Ramos (cell line): ENCODE measurements at regions not wholly inside any gene's neighbourhood (a gene's known extent, or its start where the extent isn't known, plus 50 kb on each side); places are given as distances from the start of the nearest gene placed in this dataset.

Experiments
- in situ Hi-C: fragments of 300-500 bp; cut with MboI; formaldehyde crosslinking; loops from one replicate; pipeline ENCODE4 v1.14.3; 2022; ENCODE audit warnings: low sequenced_read_pairs; ENCODE audit not compliant: unreplicated experiment

DNA sequence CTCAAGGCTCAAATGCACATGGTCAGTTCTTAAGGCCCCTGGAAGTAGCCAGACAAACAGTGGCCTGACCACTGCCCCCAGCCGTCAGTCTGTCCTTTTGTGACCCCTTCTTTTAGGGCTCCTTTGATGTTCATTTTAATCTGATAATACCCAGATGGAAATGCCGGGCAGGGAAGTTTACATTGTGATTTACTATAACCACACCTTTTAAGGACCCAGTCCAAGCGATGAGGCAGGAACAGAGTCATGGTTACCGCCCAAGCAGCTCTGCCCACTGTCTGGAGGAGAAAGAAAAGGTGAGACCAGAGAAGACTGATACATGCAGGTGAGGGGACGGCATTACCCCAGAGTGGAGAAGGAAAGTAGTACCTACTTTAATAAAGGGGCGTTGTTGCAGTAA is 110.6 kb downstream of the PLEKHG1 start:
- in situ Hi-C loops = no loop called here

DNA sequence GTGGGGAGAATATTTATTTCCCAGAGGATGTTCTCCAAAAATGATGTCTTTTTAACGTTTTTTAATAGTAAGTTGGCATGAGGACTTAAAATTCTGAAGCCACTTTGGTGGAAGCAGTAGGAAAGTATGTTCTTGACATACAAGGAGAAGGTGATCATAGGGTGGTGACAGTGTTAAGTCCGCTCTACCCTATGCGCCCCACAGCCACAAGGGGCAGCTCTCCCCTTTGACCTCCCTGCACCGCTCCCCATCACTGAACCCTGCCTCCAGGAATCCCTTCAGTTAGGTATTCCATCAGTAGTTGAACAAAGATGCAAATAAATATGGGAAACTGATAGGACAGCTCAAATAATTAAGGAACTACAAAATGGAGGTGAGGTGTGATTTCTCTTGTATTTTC is 111.4 kb downstream of the PLEKHG1 start:
- in situ Hi-C loops = no loop called here

DNA sequence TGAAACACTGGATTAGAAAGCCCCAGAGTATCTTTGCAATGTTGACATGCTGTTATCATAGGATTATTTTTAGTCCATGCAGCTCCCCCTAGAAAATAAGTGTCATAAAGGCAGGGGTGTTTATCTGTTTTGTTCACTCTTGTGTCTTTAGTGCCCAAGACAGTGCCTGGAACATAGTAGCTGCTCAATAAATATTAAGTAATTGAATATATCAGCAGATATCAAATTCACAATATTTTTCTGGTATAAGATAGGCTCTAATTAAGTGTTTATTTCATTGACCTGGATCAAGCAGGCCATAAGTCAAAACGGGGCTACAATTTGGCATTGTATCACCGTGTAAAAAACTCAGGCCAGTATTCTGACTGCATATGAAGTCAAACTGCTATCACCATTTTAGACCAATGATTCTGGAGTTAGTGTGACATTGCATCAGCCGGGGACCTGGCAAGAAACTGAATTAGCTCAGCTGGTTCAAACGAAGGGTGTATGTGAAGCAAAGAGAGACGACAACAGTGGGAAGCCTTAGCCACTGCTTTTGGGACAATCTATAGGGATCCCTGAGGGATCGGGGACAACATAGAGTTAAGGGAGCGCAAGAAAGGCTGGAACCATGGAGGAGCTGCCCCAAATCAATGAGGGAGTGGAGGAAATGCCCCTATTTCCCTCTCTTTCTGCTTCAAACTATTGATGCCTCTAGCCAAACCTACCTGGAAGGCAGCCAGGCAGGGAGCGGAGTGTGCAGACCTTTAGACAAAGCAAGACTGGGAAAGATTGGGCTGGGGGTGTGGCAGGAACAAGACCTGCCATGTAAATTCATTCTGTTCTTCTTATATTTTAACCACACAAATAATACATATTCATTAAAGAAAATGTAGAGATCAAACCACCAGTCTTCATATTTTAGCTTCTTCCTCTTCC is 112.2 kb downstream of the PLEKHG1 start:
- in situ Hi-C loops = no loop called here

DNA sequence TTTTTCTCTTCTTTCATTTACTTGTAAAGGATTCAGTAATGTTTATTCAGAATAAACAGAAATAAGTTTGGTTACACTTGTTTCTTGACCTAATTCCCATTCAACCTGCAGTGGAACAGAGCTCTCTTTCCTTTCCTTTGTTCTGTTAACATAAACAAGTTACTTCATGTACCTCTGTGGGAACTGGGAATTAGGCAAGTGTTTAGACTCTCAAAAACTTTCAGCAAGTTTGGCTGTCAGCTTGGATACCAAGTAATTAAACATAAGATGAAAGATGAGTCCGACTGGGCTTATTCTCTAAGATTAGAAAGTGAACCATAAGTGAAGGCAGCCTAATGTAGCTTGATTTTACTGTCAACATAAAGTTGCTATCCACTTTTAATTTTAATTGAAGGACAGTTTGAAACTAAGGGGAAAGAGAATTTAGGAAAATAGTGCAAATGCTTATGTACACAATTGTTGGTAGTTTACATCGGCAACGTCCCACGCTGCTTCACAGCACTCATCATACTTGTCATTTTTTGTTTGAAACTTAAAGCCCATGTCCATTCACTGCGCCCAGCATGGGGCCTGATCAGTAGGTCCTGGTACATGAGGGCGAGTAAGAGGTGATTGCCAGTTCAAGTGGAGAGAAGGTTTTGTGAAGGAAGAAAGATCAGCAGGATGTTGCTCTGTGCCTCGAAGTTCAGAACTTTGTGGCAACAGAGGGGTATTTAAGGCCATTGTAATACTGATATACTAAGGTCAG is 113.0 kb downstream of the PLEKHG1 start:
- in situ Hi-C loops = no loop called here

DNA sequence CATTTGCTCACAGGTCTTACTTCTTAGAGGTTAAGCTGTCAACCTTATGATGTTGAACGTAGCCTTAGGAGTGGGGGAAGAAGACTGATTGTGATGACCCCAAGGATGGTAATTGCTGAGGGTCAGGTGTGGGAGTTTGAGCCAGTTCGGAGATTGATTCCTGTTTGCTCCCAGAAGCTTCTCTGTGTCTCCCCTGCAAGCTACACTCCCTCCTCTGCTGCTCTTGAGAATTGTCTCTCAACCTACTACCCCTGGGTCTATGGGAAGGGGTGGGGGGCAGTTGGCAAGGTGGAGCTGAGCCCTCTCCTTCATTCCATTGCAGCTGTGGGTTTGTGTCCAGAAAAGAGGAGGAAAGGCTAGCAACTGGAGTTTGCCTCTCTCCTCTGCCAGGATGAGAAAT is 113.8 kb downstream of the PLEKHG1 start:
- in situ Hi-C loops = no loop called here

DNA sequence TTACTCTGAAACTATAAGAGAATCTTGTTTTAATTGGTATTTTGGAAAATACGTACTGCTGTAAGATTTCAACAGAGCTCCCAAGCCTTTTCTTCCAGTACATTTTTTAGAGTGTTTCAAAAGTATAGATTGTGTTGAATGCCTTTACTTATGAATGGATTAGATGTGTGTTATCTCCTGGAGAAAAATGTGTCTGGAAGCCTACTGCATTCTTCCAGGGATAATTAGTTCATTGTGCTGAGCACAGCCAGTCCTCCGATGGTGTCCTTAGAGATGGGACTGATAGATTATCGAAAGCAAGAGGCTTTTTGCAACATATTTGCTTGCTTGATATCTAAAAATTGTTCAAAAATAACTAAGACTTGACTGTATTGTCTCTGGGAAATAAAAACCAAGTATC is 114.2 kb downstream of the PLEKHG1 start:
- in situ Hi-C loops = no loop called here

DNA sequence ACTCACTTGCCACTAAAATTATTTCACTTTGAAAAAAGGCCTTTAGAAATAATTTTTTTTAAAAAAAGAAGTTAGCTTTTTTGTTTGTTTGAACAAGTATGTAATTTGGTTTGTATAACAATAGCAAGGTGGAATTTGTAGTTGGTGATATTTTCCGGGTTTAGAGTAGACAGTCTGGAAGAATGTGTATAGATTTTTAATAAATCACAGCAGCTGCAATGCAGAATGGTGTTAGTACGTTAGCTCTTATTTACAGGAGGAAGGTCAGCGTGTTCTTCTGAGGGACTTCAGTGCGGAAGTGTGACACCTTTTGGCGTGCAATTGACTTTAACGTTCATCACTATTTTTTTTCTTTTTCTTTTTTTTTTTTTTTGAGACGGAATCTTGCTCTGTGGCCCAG is 115.4 kb downstream of the PLEKHG1 start:
- in situ Hi-C loops = no loop called here

DNA sequence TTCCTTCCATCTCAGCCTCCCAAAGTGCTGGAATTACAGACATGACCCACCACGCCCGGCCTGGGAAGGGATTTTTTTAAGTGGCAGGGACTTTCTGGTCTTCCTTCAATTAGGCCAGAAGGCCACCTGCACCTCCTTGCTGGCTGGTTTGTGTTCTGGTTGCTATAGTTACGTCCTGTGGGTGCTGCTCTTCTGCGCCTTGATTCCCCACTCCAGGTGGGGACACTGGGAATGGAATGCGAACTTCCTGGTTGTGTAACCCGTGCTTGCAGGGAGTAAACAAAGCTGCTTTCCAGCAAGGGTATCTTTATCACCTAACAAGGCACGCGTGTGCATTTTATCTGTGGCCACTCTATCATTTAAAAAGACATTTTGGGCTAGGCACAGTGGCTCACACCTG is 117.7 kb downstream of the PLEKHG1 start:
- in situ Hi-C loops = no loop called here

DNA sequence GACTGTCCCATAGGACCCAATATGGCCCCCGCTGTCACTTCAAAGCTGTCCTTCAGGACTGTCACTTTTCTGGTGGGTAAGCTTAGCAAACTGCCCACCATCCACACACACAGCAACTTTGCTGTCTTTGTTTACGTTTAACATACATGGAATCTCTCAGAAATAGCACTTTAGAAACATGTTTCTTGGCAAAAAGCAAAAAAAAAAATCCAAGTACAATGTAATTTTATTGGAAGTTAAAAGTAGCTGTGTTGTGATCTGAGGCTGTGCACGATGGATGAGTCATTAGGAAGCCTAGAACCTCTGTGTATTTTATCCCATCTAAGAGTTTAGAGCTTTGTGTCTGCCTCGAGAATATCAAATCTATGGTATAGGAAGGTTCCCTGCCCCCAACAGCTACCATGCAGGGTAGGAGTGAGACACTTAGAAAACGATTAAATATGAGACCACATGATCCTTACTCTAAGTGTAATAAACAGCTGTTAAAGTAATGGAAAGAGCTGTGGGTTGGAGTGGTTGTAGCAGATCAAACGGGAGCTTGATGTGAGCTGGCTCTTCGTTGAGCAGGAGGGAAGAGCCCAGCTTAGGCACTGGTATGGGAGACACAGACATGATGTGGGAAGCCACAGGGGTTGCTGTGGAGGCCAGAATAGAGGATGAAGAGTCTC is 119.5 kb downstream of the PLEKHG1 start:
- in situ Hi-C loops = no loop called here

DNA sequence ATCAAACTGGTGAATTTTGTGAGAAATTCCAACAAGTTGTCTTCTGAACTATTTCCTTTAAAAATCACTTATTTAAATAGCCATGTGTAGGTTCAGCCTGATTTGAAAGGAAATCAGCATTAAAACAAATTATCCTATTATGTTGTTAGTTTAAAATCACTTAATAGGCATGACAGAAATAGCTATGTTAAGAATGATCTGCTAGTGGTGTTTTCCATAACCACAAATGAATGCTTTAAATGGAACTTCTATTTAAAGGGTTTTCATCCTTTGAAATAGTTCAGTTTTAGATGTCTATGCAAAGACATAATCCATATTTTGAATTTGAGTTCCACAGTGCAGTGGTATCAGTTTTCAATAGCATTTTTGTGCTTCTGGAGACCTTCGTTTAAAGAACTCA is 120.1 kb downstream of the PLEKHG1 start:
- in situ Hi-C loops = no loop called here

DNA sequence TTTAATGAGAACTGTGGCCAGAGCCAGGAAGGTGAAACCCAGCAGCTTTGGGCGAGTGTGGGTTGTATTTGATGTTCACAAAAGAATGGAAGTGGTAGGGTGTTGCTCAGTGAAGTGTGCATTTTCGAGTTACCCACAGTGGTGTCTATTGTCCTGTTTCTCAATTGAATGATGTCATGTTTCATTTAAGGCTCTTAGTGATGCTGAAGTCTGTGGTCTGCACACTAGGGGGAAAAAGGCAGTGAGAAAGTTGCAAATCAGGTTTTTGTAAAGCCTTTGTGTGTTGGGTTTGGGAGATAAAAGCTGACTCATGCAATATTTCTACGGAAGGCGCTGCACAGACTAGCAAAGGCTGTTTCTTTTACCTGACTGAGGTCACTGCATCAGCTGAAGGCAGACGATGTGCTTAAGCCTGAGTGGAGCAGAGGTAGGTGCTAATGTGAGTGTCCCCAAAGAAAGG is 121.1 kb downstream of the PLEKHG1 start:
- in situ Hi-C loops = no loop called here

DNA sequence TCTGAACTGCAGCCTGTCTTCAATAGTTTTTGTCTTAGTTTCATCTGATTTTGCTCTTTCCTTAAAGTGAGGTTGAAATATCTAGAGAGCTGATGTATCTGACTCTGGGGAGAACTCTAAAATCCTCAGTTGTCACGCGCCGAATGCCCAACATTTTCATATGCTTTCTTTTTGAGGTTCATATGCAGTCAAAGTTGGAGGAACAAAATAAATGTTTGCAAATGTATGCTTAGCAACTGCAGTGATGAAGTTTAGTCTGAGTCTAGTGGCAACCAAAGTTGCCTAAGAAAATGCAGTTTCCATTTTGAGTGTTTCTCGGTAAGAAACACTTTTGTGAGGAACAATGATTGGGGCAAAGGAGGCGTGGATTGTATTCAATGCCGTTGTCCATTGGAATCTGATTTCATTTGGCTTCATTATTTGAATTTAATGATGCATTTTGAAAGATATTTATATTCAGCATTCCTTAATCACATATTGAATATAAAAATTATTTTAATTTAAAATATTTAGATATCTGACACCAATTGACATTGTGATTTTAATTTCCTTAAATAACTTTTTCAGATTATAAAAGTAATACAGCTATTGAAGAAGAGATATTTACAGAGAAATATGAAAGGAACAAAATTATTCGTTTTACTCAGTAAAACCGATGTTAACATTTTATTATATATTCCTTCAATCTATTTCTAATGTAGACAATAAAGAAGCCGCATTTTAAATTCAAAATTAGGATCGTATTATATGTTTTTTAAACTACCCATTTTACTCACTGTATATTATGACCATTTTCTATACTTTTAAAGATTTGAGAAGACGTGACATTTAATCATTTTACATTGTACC is 122.0 kb downstream of the PLEKHG1 start:
- in situ Hi-C loops = no loop called here

DNA sequence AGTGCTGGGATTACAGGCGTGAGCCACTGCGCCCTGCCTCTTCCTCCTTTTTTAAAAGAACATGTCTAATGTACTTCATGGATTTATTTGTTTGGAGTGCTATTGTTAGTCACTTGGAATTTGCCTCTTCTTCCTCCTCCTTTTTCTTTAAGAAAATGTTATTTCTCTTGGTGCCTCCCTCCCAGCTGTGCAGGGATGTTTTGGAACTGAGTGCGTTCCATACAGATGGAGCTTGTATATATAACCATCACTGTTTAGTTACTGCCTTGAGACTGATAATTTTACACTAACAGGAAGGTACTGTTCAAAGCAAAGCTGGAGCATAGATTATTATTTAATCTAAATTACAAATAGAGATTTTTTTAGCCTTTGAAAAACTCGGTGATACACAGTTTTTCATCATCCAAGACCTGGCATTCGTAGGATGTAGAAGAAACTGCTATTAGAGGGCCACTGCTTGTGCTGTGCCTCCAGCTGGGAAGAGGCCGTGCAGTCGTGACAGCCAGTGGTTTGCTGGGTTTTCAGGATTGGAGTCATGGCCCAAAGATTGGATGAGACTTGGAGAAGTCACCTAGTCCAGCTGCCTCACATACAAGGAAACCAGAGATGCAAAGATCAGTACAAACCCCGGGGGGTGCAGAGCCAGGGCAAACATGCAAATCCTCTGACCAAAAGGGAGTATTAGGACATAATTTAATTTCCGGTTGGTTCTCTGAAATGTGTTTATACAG is 123.1 kb downstream of the PLEKHG1 start:
- in situ Hi-C loops = no loop called here

DNA sequence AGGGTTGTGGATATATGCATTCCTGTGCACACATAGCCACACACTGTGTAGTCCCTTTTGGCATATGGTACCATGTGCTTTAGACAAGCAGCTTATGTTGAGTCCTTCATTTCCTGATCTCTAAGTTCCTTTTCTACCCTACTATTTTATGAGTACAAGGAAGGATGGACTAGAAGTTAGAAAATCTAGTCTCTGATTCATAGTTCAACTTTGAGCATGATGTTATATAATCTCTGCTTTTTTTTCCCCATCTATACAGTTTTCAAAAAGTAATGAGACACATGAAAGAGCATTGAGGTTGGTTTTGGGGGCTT is 123.6 kb downstream of the PLEKHG1 start:
- in situ Hi-C loops = no loop called here

DNA sequence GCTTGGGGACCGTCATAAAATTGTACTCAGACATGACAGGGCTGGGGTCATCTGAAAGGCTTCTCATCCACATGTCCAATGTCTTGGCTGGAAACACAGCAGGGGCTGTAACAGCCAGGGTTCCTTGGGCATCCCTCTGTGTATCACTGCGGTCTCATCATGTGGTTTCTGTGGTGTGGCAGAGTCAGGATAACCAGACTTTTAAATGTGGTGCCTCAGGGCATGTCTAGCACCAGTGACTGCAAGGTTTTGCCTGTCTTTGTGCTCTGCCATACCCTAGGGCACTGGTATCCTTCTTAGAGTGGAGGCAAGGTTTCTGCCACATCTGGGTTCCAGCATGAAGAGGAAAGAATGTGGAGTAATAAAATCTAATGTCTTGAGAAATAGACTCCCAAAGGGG is 124.2 kb downstream of the PLEKHG1 start:
- in situ Hi-C loops = no loop called here

DNA sequence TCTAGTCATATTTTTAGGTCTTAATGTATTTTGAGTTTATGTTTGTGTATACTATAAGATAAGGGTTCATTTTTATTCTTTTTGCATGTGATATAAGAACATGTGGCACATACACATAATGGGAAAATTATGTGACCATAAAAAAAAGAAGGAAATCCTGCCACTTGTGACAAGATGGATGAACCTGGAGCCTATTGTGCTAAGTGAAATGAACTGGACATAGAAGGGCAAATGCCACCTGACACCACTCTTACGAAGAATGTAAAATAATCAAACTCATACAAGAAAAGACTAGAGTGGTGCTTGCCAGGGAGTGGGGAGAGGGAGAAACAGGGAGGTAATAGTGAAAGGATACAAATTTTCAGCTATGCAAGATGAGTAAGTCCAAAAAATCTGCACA is 126.1 kb downstream of the PLEKHG1 start:
- in situ Hi-C loops = no loop called here

DNA sequence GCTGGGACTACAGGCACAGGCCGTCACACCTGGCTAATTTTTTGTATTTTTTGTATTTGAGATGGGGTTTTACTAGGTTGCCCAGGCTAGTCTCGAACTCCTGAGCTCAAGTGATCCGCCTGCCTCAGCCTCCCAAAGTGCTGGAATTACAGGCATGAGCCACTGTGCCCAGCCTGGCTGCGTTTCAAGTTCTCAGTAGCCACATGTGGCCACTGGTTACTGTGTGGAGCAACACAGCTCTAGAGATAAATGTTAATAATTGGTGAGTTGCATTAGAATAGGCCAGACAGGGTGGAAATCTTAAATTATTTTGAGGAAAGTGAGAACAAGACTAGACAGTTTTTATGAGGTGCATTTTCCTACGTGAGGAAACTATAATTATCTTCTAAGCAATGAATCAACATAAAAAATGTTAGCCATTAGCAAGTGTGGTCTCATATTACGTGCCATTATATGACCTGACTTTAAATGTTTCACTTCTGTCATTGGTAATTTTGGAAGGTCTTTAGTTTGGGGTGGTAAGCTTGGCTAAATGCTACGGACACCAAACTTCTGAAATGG is 129.6 kb downstream of the PLEKHG1 start:
- in situ Hi-C loops = no loop called here

DNA sequence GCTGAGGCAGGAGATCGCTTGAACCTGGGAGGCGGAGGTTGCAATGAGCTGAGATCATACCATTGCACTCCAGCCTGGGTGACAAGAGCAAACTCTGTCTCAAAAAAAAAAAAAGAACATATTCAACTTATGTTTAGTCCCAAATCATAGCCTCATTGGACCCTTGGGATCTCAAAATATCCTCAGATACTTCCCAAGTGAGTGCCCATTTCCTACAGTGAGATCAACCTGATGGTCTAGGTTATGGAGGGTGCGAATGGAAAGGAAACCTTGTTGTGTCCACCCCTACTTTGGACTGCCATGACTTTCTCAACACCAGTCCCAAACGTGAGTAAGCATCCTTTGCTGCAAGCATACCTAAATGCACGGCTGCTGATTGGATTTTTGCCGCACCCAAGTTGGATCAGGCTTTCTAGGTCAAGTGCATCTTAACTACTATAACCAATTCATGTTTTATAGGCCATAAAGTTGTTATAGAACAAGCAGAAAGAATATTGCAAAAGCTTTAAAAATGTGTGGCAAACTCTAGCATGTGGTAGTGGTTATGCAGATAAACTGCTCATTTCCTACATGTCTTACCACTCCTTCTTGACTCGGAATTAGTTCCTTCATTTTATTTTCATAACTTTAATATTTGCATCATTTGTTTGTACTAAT is 131.2 kb downstream of the PLEKHG1 start:
- in situ Hi-C loops = no loop called here
